Lung (tissue), 11 donors: ENCODE measurements at regions not wholly inside any gene's neighbourhood (a gene's known extent, or its start where the extent isn't known, plus 50 kb on each side); places are given as distances from the start of the nearest gene placed in this dataset.

ENCODE experiments used
- ATAC-seq: fragments of 200-7000 bp; cut with Tn5 transposase; one replicate; pipeline ENCODE4 v1.9.1; 2020; ENCODE audit warnings: moderate number of reproducible peaks; ENCODE audit not compliant: insufficient read depth, low FRiP score
- DNase-seq, 3 donors: peaks; one replicate each; pipeline ENCODE4 v3.0.0-alpha.2; 2013 to 2017
- H3K27ac ChIP-seq, 2 donors: one replicate each; pipeline ENCODE4 v1.5.1; 2013; ENCODE audit warnings: mild to moderate bottlenecking in 2 of 2, moderate library complexity in 2 of 2, control low read depth in 1 of 2, inconsistent platforms in 1 of 2, low read depth in 1 of 2, low read length in 1 of 2
- H3K27me3 ChIP-seq, 3 donors: one replicate each; pipeline ENCODE4 v1.5.1; 2013; ENCODE audit warnings: low read length in 2 of 3; ENCODE audit not compliant: control insufficient read depth in 3 of 3, insufficient read depth in 3 of 3
- H3K36me3 ChIP-seq, 4 donors: one replicate each; pipeline ENCODE4 v1.5.1; 2013; ENCODE audit warnings: low read length in 4 of 4, mild to moderate bottlenecking in 1 of 4, moderate library complexity in 1 of 4; ENCODE audit not compliant: control insufficient read depth in 4 of 4, insufficient read depth in 4 of 4
- H3K4me1 ChIP-seq, 5 donors: one replicate each; pipeline ENCODE4 v1.5.1; 2013; ENCODE audit warnings: low read length in 5 of 5, mild to moderate bottlenecking in 2 of 5, moderate library complexity in 1 of 5; ENCODE audit not compliant: control insufficient read depth in 5 of 5, insufficient read depth in 5 of 5
- H3K4me3 ChIP-seq: one replicate; pipeline ENCODE4 v1.5.1; 2013; ENCODE audit warnings: mild to moderate bottlenecking, control low read depth, moderate library complexity
- H3K9ac ChIP-seq, 2 donors: one replicate each; pipeline ENCODE4 v1.5.1; 2013; ENCODE audit warnings: low read length in 2 of 2, control low read depth in 1 of 2; ENCODE audit not compliant: insufficient read depth in 1 of 2
- H3K9me3 ChIP-seq, 4 donors: one replicate each; pipeline ENCODE4 v1.5.1; 2013; ENCODE audit warnings: low read length in 3 of 4, mild to moderate bottlenecking in 1 of 4, moderate library complexity in 1 of 4; ENCODE audit not compliant: control insufficient read depth in 4 of 4, insufficient read depth in 3 of 4
- CTCF ChIP-seq: IDR thresholded peaks from 2 replicates; pipeline ENCODE4 v1.5.1; 2012; ENCODE audit warnings: mild to moderate bottlenecking; ENCODE audit errors: control extremely low read depth, extremely low read depth
- WGBS, 2 donors: extraction: QIAGEN DNeasy Blood & Tissue Kit; methylation state at CpG; one replicate each; pipeline ENCODE4 v1.1.7; 2013; 5-methylcytosine and 5-hydroxymethylcytosine counted together
- donor health status: control.
- donor health status: control.
- donor health status: Bipolar disorder and iron deficiency.
- donor health status: healthy.
- donor health status: DM: yes; HTN: yes; CAD: no.

- DNase-seq, result no peak
- no peaks in the 10 kb centered on the region for H3K36me3 ChIP-seq
- TF ChIP-seq CTCF, result no peak
- ATAC-seq, result no peak
- no peak overlapping the region for H3K27ac ChIP-seq
- H3K4me1 ChIP-seq, result peaks cover 0 to 45% (median 23%) of the 10 kb centered on the region in 5 donors
- H3K27me3 ChIP-seq, result no peaks in the 10 kb centered on the region
- no peak overlapping the region for H3K9ac ChIP-seq
- no peak overlapping the region for H3K4me3 ChIP-seq
- H3K9me3 ChIP-seq, result peaks cover 0 to 6% (median 1%) of the 10 kb centered on the region in 4 donors
- WGBS, 2 donors, result 54 to 66% methylated on average over 2 of the region's 2 CpGs
These were observed 403.3 kb upstream of the SMIM21 start for GRCh38 chr18:75830828-75831227.

GRCh38 chr18:75829091-75829490 is 401.6 kb upstream of the SMIM21 start:
- H3K9ac ChIP-seq, result no peak overlapping the region
- DNase-seq, result peak in 2 of 3 donors; percentile 58 to 66
- H3K27ac ChIP-seq, result no peak overlapping the region
- H3K27me3 ChIP-seq, result no peaks in the 10 kb centered on the region
- peaks cover 0 to 6% (median 1%) of the 10 kb centered on the region in 4 donors for H3K9me3 ChIP-seq
- no peaks in the 10 kb centered on the region for H3K36me3 ChIP-seq
- ATAC-seq, result no peak
- H3K4me1 ChIP-seq, result peaks cover 0 to 36% (median 15%) of the 10 kb centered on the region in 5 donors
- WGBS, 2 donors, result 82 to 83% methylated on average over 4 of the region's 4 CpGs
- TF ChIP-seq CTCF, result no peak
- no peak overlapping the region for H3K4me3 ChIP-seq

GRCh38 chr18:75828379-75828778 is 400.9 kb upstream of the SMIM21 start:
- 56 to 58% methylated on average over 4 of the region's 4 CpGs for WGBS, 2 donors
- peak in 1 of 3 donors; percentile 40 for DNase-seq
- Histone ChIP-seq H3K4me1 (peaks cover 0 to 40% (median 15%) of the 10 kb centered on the region in 5 donors), H3K4me3 (no peak overlapping the region), H3K9ac (no peak overlapping the region), H3K27ac (no peak overlapping the region), H3K36me3 (no peaks in the 10 kb centered on the region), H3K27me3 (no peaks in the 10 kb centered on the region), H3K9me3 (peaks cover 0 to 6% (median 1%) of the 10 kb centered on the region in 4 donors)
- ATAC-seq, result no peak
- TF ChIP-seq CTCF, result no peak

GRCh38 chr18:75827751-75828287 is 400.3 kb upstream of the SMIM21 start:
- H3K27ac ChIP-seq, result peak overlapping the region in 1 of 2 donors; percentile 47
- 54 to 71% methylated on average over 7 of the region's 7 CpGs for WGBS, 2 donors
- peak; percentile 78 to 98 (median 97) for DNase-seq

More at GRCh38 chr18:75827751-75828287, 400.3 kb upstream of the SMIM21 start:
- no peaks in the 10 kb centered on the region for H3K36me3 ChIP-seq
- H3K9me3 ChIP-seq, result peaks cover 0 to 1% (median 0%) of the 10 kb centered on the region in 4 donors
- H3K27me3 ChIP-seq, result no peaks in the 10 kb centered on the region
- no peak overlapping the region for H3K9ac ChIP-seq
- H3K4me3 ChIP-seq, result no peak overlapping the region
- no peak for TF ChIP-seq CTCF
- ATAC-seq, result no peak
- H3K4me1 ChIP-seq, result peaks cover 0 to 45% (median 15%) of the 10 kb centered on the region in 5 donors
